Testis (tissue), 2 donors: ENCODE measurements at regions not wholly inside any gene's neighbourhood (a gene's known extent, or its start where the extent isn't known, plus 50 kb on each side); places are given as distances from the start of the nearest gene placed in this dataset.

Experiments used
- CTCF ChIP-seq, 3 experiments: fragments of 450-650 bp in 2 of 3; fragments of 200-600 bp in 1 of 3; sonication (generic) in 1 of 3; IDR thresholded peaks; one replicate each; pipeline ENCODE4 v1.5.1; 2016 to 2019; ENCODE audit warnings: antibody characterized with exemption in 3 of 3, mild to moderate bottlenecking in 2 of 3, moderate library complexity in 1 of 3
- POLR2A ChIP-seq: fragments of 450-650 bp; IDR thresholded peaks from one replicate; pipeline ENCODE4 v1.6.1; 2017; ENCODE audit warnings: antibody characterized with exemption, mild to moderate bottlenecking, moderate library complexity

- TF ChIP-seq CTCF (IDR thresholded peaks at IDR 0.05) (no peak), POLR2A (no peak)
These were observed 211.6 kb upstream of the POU3F1 start for GRCh38 chr1:38258085-38258627.
